ENCODE measurements at regions not wholly inside any gene's neighbourhood (a gene's known extent, or its start where the extent isn't known, plus 50 kb on each side); places are given as distances from the start of the nearest gene placed in this dataset.

- no peak for DNase-seq (ENCODE audit: extremely low read depth in 1 of 11, low read depth in 9 of 11, low spot score in 4 of 11)
Measured at GRCh38 chr17:54749157-54749556, 151.5 kb upstream of the TOM1L1 start.

- no peak for DNase-seq (ENCODE audit: extremely low read depth in 1 of 11, low read depth in 9 of 11, low spot score in 4 of 11)
Measured at GRCh38 chr17:54754560-54754959, 146.1 kb upstream of the TOM1L1 start.

GRCh38 chr17:54760836-54761235 is 139.8 kb upstream of the TOM1L1 start:
- no peak for DNase-seq (ENCODE audit: extremely low read depth in 1 of 11, low read depth in 9 of 11, low spot score in 4 of 11)

GRCh38 chr17:54770836-54771235 is 129.8 kb upstream of the TOM1L1 start:
- DNase-seq (ENCODE audit: extremely low read depth in 1 of 11, low read depth in 9 of 11, low spot score in 4 of 11), result no peak

- DNase-seq (ENCODE audit: extremely low read depth in 1 of 11, low read depth in 9 of 11, low spot score in 4 of 11), result no peak
Measured at GRCh38 chr17:54771409-54771915, 129.2 kb upstream of the TOM1L1 start.

- DNase-seq (ENCODE audit: extremely low read depth in 1 of 11, low read depth in 9 of 11, low spot score in 4 of 11), result no peak
Measured at GRCh38 chr17:54780238-54780637, 120.4 kb upstream of the TOM1L1 start.

GRCh38 chr17:54781389-54781788 is 119.3 kb upstream of the TOM1L1 start:
- no peak for DNase-seq (ENCODE audit: extremely low read depth in 1 of 11, low read depth in 9 of 11, low spot score in 4 of 11)

- no peak for DNase-seq (ENCODE audit: extremely low read depth in 1 of 11, low read depth in 9 of 11, low spot score in 4 of 11)
Measured at GRCh38 chr17:54784305-54784704, 116.3 kb upstream of the TOM1L1 start.

- DNase-seq (ENCODE audit: extremely low read depth in 1 of 11, low read depth in 9 of 11, low spot score in 4 of 11), result no peak
Measured at GRCh38 chr17:54785643-54786268, 114.9 kb upstream of the TOM1L1 start.

- no peak for DNase-seq (ENCODE audit: extremely low read depth in 1 of 11, low read depth in 9 of 11, low spot score in 4 of 11)
Measured at GRCh38 chr17:54789101-54789880, 111.4 kb upstream of the TOM1L1 start.

- DNase-seq (ENCODE audit: extremely low read depth in 1 of 11, low read depth in 9 of 11, low spot score in 4 of 11), result no peak
Measured at GRCh38 chr17:54793271-54793670, 107.4 kb upstream of the TOM1L1 start.

- DNase-seq (ENCODE audit: extremely low read depth in 1 of 11, low read depth in 9 of 11, low spot score in 4 of 11), result no peak
Measured at GRCh38 chr17:54795046-54795445, 105.6 kb upstream of the TOM1L1 start.

GRCh38 chr17:54807331-54807730 is 93.3 kb upstream of the TOM1L1 start:
- DNase-seq (ENCODE audit: extremely low read depth in 1 of 11, low read depth in 9 of 11, low spot score in 4 of 11), result no peak

GRCh38 chr17:54813896-54814295 is 86.8 kb upstream of the TOM1L1 start:
- no peak for DNase-seq (ENCODE audit: extremely low read depth in 1 of 11, low read depth in 9 of 11, low spot score in 4 of 11)

- DNase-seq (ENCODE audit: extremely low read depth in 1 of 11, low read depth in 9 of 11, low spot score in 4 of 11), result no peak
Measured at GRCh38 chr17:54814371-54814770, 86.3 kb upstream of the TOM1L1 start.

GRCh38 chr17:54834086-54834485 is 66.6 kb upstream of the TOM1L1 start:
- DNase-seq (ENCODE audit: extremely low read depth in 1 of 11, low read depth in 9 of 11, low spot score in 4 of 11), result no peak

- no peak for DNase-seq (ENCODE audit: extremely low read depth in 1 of 11, low read depth in 9 of 11, low spot score in 4 of 11)
Measured at GRCh38 chr17:54835015-54835414, 65.6 kb upstream of the TOM1L1 start.

GRCh38 chr17:54836723-54837462 is 63.8 kb upstream of the TOM1L1 start:
- DNase-seq (ENCODE audit: extremely low read depth in 1 of 11, low read depth in 9 of 11, low spot score in 4 of 11), result no peak

- DNase-seq (ENCODE audit: extremely low read depth in 1 of 11, low read depth in 9 of 11, low spot score in 4 of 11), result no peak
Measured at GRCh38 chr17:54838651-54839421, 61.8 kb upstream of the TOM1L1 start.
